HG02610 (cell line): ENCODE measurements at regions not wholly inside any gene's neighbourhood (a gene's known extent, or its start where the extent isn't known, plus 50 kb on each side); places are given as distances from the start of the nearest gene placed in this dataset.
"Not testable (repeated sequence)": the region's sequence is repeated elsewhere in the genome, so short reads cannot be mapped to it uniquely, and the experiment has no call there.

Source experiments
- ATAC-seq: cut with Tn5 transposase; IDR thresholded peaks from one replicate; pipeline ENCODE4 v1.9.1; 2021; ENCODE audit warnings: mild to moderate bottlenecking, moderate library complexity; ENCODE audit not compliant: unreplicated experiment

- ATAC-seq: no peak
Observed at GRCh38 chr6:95848717-95849116, 167.1 kb upstream of the FUT9 start.

- ATAC-seq: no peak
Observed at GRCh38 chr6:95856876-95857364, 158.9 kb upstream of the FUT9 start.

GRCh38 chr6:95865857-95866256, 149.9 kb upstream of the FUT9 start:
- ATAC-seq: no peak

- ATAC-seq: no peak
Observed at GRCh38 chr6:95866732-95867131, 149.0 kb upstream of the FUT9 start.

- ATAC-seq: no peak
Observed at GRCh38 chr6:95867205-95867604, 148.6 kb upstream of the FUT9 start.

- ATAC-seq: no peak
Observed at GRCh38 chr6:95877480-95877879, 138.3 kb upstream of the FUT9 start.

DNA sequence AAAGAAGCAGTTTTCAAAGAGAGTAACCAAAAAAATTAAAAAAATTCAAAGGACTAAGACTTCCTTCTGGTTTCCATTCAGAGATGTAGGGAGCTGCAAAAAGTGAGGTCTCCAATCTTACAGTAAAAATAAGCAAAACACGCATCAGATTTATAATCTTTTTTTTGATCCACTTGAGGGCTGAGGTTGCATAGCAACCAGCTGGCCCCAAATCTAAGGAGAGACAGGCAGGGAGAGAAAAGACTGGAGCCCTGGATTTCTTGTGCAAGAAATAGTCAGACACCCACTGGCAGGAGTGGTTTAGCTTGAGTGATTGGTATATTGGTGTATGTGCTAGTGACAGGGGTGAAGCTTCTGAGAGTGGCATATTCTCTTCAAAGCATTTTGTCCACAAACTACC, 135.9 kb upstream of the FUT9 start:
- no peak for ATAC-seq

- no peak for ATAC-seq
Observed at GRCh38 chr6:95882371-95882770, 133.4 kb upstream of the FUT9 start.

DNA sequence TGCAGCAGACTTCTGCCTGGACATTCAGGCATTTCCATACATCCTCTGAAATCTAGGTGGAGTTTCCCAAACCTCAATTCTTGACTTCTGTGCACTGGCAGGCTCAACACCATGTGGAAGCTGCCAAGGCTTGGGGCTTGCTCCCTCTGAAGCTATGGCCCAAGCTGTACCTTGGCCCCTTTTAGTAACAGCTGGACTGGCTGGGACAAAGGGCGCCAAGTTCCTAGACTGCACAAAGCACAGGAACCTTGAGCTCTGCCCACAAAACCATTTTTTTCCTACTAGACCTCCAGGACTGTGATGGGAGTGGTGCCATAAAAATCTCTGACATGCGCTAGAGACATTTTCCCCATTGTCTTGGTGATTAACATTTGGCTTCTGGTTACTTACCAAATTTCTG, 127.1 kb upstream of the FUT9 start:
- not testable (repeated sequence) for ATAC-seq

DNA sequence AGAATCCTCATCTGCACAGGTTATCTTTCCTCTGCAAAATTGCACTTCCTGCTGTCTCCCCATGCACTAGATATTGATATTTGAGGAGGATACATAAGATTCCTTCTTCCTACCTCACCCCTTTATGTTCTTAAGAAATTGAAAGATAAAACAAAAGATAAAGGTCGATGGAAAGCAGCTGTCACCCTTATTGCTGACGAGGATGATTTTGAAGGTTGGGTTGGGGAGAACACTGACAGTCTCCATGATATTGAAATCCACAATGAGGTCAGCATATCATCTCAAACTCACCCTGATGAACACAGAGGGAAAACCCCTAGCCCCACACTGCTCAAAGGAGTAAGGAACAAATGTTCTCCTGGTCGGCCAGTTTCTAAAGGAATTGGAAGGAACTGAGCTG, 110.6 kb upstream of the FUT9 start:
- ATAC-seq: no peak

DNA sequence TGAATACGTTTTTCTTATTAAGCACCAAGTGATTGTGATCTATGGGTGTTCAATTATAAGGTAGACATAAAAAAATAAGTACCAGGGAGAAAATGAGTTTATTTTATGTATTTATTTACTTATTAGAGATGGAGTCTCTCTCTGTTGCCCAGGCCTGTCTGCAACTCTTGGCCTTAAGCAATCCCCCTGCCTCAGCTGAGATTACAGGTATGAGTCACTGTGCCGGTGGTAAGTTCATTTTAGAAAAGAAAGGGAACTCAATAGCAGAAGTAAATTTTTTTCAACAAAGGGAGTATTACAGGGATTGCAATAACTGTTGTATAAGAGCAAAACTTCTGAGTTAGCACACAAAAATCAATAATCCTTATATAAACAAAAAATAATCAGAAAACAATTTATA, 98.7 kb upstream of the FUT9 start:
- no peak for ATAC-seq

DNA sequence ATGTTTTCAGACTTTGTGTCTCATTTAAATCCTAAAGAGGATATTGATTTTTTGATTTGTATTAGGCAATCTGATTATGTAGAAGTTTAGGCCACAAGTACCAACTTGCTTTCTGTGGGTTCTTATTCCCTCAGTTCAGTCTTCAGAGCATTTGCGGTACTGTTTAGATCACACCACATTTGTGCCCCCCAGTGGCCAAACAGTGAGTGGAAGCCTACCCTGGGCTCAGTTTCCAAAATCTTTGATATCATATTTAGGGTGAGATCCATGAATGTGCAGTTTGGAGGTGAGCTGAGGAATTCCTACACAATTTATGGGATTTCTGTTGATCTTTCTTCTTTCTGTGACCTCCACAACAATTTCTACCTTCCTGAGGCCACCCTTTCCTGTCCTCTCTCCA, 92.3 kb upstream of the FUT9 start:
- ATAC-seq: no peak

DNA sequence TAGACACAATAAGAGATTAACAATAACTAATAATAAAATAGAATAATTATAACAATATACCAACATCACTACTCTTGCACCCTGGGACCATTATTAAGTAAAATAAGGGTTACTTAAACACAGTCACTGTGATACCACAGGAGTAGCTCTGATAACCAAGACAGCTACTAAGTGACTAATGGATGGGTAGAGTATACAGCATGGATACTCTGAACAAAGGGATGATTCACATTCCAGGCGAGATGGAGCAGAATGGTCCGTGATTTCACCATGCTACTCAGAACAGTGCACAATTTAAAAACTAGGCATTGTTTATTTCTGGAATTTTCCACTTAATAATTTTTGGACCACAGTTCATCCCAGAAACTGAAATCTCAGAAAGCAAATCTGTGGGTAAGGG, 80.0 kb upstream of the FUT9 start:
- no peak for ATAC-seq

GRCh38 chr6:95946906-95947305, 68.9 kb upstream of the FUT9 start:
- no peak for ATAC-seq

DNA sequence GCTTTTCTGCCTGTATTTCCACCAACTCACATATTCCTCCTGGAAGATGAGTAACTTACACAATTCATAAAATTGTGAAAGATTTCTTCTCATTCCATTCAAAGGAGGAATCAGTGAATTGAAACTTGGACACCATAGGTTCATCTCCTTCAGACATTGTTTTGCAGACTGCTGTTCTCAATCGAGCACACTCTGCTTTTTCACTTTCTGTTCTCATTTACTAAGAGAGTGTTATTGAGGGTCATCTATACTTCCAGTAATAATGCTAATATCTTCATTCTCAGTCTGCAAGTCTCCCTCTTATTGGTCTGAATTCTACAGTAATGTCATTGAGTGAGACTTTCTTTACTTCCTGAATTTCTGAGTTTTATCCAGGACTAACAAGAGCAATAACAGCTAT, 67.5 kb upstream of the FUT9 start:
- ATAC-seq: no peak

- no peak for ATAC-seq
Observed at GRCh38 chr6:95949985-95950384, 65.8 kb upstream of the FUT9 start.

DNA sequence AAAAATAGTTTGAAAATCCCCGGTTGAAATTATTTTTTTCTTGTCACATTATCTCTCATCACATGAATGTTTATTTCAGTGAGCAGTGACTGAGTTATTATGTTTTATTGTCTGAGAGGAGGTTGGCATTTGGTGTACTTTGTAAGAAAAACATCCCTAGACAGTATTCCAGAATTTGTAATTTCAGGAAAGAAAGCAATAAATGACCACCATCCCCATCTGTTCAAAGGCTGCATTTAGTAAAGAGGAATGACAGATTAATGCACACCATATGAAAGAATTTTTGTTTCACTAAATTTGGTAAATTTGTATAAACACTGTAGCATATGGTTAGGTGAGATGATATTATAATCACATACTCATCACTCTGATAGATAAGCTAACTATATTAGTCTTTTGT, 57.1 kb upstream of the FUT9 start:
- no peak for ATAC-seq

GRCh38 chr6:95959261-95959660, 56.5 kb upstream of the FUT9 start:
- no peak for ATAC-seq
